GM20431 (cell line): ENCODE measurements at regions not wholly inside any gene's neighbourhood (a gene's known extent, or its start where the extent isn't known, plus 50 kb on each side); places are given as distances from the start of the nearest gene placed in this dataset.

Source experiments
- in situ Hi-C: fragments of 300-500 bp; cut with MseI, MboI; formaldehyde crosslinking; loops from one replicate; pipeline ENCODE4 v1.15.0; 2020; ENCODE audit warnings: low sequenced_read_pairs; ENCODE audit not compliant: unreplicated experiment

- in situ Hi-C loops, result no loop called here
Measured at GRCh38 chr22:48236261-48236660, 1473.8 kb downstream of the TBC1D22A start.

GRCh38 chr22:48235744-48236143 lies 1473.3 kb downstream of the TBC1D22A start:
- in situ Hi-C loops, result no loop called here

GRCh38 chr22:48234011-48234410 lies 1471.6 kb downstream of the TBC1D22A start:
- in situ Hi-C loops, result no loop called here

GRCh38 chr22:48233586-48233985 lies 1471.1 kb downstream of the TBC1D22A start:
- in situ Hi-C loops, result no loop called here

- in situ Hi-C loops, result no loop called here
Measured at GRCh38 chr22:48228468-48228867, 1466.0 kb downstream of the TBC1D22A start.

- in situ Hi-C loops, result no loop called here
Measured at GRCh38 chr22:48227341-48228018, 1465.0 kb downstream of the TBC1D22A start.

- in situ Hi-C loops, result no loop called here
Measured at GRCh38 chr22:48226026-48227013, 1463.9 kb downstream of the TBC1D22A start.

GRCh38 chr22:48224332-48224731 lies 1461.9 kb downstream of the TBC1D22A start:
- in situ Hi-C loops, result no loop called here

- in situ Hi-C loops, result no loop called here
Measured at GRCh38 chr22:48223488-48224190, 1461.2 kb downstream of the TBC1D22A start.

- in situ Hi-C loops, result no loop called here
Measured at GRCh38 chr22:48222742-48223487, 1460.5 kb downstream of the TBC1D22A start.

- in situ Hi-C loops, result no loop called here
Measured at GRCh38 chr22:48218889-48219420, 1456.5 kb downstream of the TBC1D22A start.

- in situ Hi-C loops, result no loop called here
Measured at GRCh38 chr22:48217596-48217995, 1455.1 kb downstream of the TBC1D22A start.

GRCh38 chr22:48212727-48213126 lies 1450.3 kb downstream of the TBC1D22A start:
- in situ Hi-C loops, result no loop called here

GRCh38 chr22:48210812-48211211 lies 1448.4 kb downstream of the TBC1D22A start:
- in situ Hi-C loops, result no loop called here

GRCh38 chr22:48210198-48210580 lies 1447.7 kb downstream of the TBC1D22A start:
- in situ Hi-C loops, result no loop called here

- in situ Hi-C loops, result no loop called here
Measured at GRCh38 chr22:48209473-48210197, 1447.2 kb downstream of the TBC1D22A start.

GRCh38 chr22:48208894-48209293 lies 1446.4 kb downstream of the TBC1D22A start:
- in situ Hi-C loops, result no loop called here

- in situ Hi-C loops, result no loop called here
Measured at GRCh38 chr22:48207919-48208535, 1445.6 kb downstream of the TBC1D22A start.

- in situ Hi-C loops, result no loop called here
Measured at GRCh38 chr22:48205790-48206189, 1443.3 kb downstream of the TBC1D22A start.
